H1 (cell line): ENCODE measurements at regions not wholly inside any gene's neighbourhood (a gene's known extent, or its start where the extent isn't known, plus 50 kb on each side); places are given as distances from the start of the nearest gene placed in this dataset.

Experiments
- CEBPB ChIP-seq: IDR thresholded peaks from 2 replicates; pipeline ENCODE4 v1.6.1; 2012; ENCODE audit warnings: low read depth, low read length
- CTCF ChIP-seq, 3 experiments: IDR thresholded peaks; 1 replicate in 2 of 3; 2 replicates in 1 of 3; pipeline versions ENCODE4 v1.5.1 to v1.6.1; 2011; ENCODE audit warnings: low read length in 3 of 3, mild to moderate bottlenecking in 3 of 3, inconsistent platforms in 2 of 3, low read depth in 1 of 3, moderate library complexity in 1 of 3; ENCODE audit not compliant: insufficient read depth in 1 of 3; ENCODE audit errors: control extremely low read depth in 1 of 3
- HDAC6 ChIP-seq: IDR thresholded peaks from one replicate; pipeline ENCODE4 v1.7.1; 2012; ENCODE audit warnings: low read depth, mild to moderate bottlenecking, inconsistent platforms, low read length, moderate library complexity
- JUN ChIP-seq: IDR thresholded peaks from 2 replicates; pipeline ENCODE4 v1.6.1; 2011; ENCODE audit warnings: low read depth, mild to moderate bottlenecking, improper control_type of control experiment, low read length
- JUND ChIP-seq: IDR thresholded peaks from 2 replicates; pipeline ENCODE4 v1.6.1; 2011; ENCODE audit warnings: mild to moderate bottlenecking, improper control_type of control experiment, low read length
- POLR2A ChIP-seq, 2 experiments: IDR thresholded peaks; 1 replicate in 1 of 2; 2 replicates in 1 of 2; pipeline ENCODE4 v1.6.1; 2011; ENCODE audit warnings: low read depth in 2 of 2, low read length in 2 of 2, mild to moderate bottlenecking in 2 of 2; ENCODE audit errors: control extremely low read depth in 1 of 2
- POLR2AphosphoS5 ChIP-seq: IDR thresholded peaks from 2 replicates; pipeline ENCODE4 v1.6.1; 2011; ENCODE audit warnings: low read depth, low read length
- SP1 ChIP-seq: IDR thresholded peaks from 2 replicates; pipeline ENCODE4 v1.6.1; 2011; ENCODE audit warnings: low read depth, low read length
- SRF ChIP-seq: IDR thresholded peaks from 2 replicates; pipeline ENCODE4 v1.6.1; 2011; ENCODE audit warnings: mild to moderate bottlenecking, low read depth, low read length, moderate library complexity
- TBP ChIP-seq: IDR thresholded peaks from 2 replicates; pipeline ENCODE4 v1.6.1; 2011; ENCODE audit warnings: low read depth, low read length, improper control_type of control experiment
- TEAD4 ChIP-seq: IDR thresholded peaks from 2 replicates; pipeline ENCODE4 v1.6.1; 2012; ENCODE audit warnings: low read depth, low read length, inconsistent platforms, mixed read lengths
- ZNF274 ChIP-seq: IDR thresholded peaks from 2 replicates; pipeline ENCODE4 v1.7.0; 2012; ENCODE audit warnings: low read length, borderline replicate concordance; ENCODE audit errors: extremely low read depth
- TF ChIP-seq, protein P1 (sequence below): IDR thresholded peaks from 2 replicates; pipeline ENCODE4 v1.6.1; 2011; ENCODE audit warnings: low read depth, mild to moderate bottlenecking, low read length; ENCODE audit not compliant: insufficient read depth

DNA sequence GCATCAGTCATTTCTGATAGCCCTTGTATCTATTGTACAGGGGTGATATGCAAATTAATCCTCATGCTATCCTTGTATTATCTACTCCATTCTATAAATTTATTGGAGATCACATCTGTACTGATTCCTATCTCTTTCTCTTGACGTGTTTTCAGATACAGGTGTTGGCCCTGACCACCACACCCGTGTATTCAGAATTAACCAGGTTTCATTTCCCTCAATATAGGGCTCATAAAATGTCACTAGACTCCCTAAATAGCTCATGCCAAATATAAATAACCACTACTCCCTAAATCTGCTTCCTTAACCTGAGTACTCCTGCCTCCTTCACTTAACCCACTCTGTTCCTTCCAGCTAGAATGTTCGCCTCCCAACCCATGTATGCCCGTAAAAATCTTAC is 522.8 kb upstream of the KLF4 start:
- TF ChIP-seq ZNF274 (no peak), CTCF (IDR thresholded peaks at IDR 0.05; ENCODE audit: control extremely low read depth in 1 of 3, insufficient read depth in 1 of 3, low read depth in 1 of 3, low read length in 3 of 3) (no peak), TBP (no peak), JUND (no peak), CEBPB (no peak), SP1 (no peak), HDAC6 (no peak), TEAD4 (no peak), JUN (no peak), POLR2AphosphoS5 (no peak), POLR2A (IDR thresholded peaks at IDR 0.05; ENCODE audit: control extremely low read depth in 1 of 2, low read depth in 2 of 2, low read length in 2 of 2) (no peak), SRF (no peak)
- TF ChIP-seq, protein P1, sequence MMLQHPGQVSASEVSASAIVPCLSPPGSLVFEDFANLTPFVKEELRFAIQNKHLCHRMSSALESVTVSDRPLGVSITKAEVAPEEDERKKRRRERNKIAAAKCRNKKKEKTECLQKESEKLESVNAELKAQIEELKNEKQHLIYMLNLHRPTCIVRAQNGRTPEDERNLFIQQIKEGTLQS = no peak
